ENCODE measurements at regions not wholly inside any gene's neighbourhood (a gene's known extent, or its start where the extent isn't known, plus 50 kb on each side); places are given as distances from the start of the nearest gene placed in this dataset.

DNA sequence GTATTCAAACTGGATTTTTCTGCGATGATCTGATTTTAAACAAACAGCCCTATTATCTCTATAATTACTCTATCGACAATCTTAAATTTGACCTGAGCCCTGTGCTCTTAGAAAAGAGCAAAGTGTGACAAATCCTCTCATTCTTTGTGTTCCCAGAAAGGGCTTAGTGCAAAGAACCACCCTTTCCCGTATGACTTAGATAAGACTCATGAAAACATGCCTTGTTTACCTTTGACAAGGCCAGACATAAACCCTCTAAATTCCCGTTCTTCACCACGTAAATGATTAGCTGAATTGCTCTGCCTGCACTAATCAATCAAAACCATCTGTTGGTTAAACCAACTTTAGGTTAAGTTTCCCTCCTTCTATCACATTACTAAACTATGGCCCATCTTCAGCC is 285.7 kb upstream of the SEL1L start:
- TF ChIP-seq, protein P1, sequence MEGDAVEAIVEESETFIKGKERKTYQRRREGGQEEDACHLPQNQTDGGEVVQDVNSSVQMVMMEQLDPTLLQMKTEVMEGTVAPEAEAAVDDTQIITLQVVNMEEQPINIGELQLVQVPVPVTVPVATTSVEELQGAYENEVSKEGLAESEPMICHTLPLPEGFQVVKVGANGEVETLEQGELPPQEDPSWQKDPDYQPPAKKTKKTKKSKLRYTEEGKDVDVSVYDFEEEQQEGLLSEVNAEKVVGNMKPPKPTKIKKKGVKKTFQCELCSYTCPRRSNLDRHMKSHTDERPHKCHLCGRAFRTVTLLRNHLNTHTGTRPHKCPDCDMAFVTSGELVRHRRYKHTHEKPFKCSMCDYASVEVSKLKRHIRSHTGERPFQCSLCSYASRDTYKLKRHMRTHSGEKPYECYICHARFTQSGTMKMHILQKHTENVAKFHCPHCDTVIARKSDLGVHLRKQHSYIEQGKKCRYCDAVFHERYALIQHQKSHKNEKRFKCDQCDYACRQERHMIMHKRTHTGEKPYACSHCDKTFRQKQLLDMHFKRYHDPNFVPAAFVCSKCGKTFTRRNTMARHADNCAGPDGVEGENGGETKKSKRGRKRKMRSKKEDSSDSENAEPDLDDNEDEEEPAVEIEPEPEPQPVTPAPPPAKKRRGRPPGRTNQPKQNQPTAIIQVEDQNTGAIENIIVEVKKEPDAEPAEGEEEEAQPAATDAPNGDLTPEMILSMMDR (IDR thresholded peaks at IDR 0.05; ENCODE audit: low read depth, low read length) = no peak
- TF ChIP-seq POLR2A (IDR thresholded peaks at IDR 0.05; ENCODE audit: extremely low read depth, insufficient read length) = no peak
- TF ChIP-seq, protein P2, sequence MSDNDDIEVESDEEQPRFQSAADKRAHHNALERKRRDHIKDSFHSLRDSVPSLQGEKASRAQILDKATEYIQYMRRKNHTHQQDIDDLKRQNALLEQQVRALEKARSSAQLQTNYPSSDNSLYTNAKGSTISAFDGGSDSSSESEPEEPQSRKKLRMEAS (IDR thresholded peaks at IDR 0.05; ENCODE audit: low read depth, low read length) = no peak
- TF ChIP-seq MYC (IDR thresholded peaks at IDR 0.05; ENCODE audit: low read depth, low read length) = no peak

Measured in NB4 (cell line).